Nephron (organoid): ENCODE measurements at regions not wholly inside any gene's neighbourhood (a gene's known extent, or its start where the extent isn't known, plus 50 kb on each side); places are given as distances from the start of the nearest gene placed in this dataset.
A peak's percentile ranks its signal among the peaks of the same experiment; 100 is the strongest.

Source experiments
- H3K27ac Mint-ChIP-seq, 3 experiments: 2 replicates each; pipeline ENCODE4 v1.8.0; 2020; ENCODE audit warnings: mixed read lengths in 3 of 3, mild to moderate bottlenecking in 2 of 3, moderate library complexity in 1 of 3
- H3K27me3 Mint-ChIP-seq: 2 replicates; pipeline ENCODE4 v1.8.0; 2021; ENCODE audit warnings: low read depth, mild to moderate bottlenecking, moderate library complexity, mixed read lengths
- H3K36me3 Mint-ChIP-seq: 2 replicates; pipeline ENCODE4 v1.8.0; 2020; ENCODE audit warnings: low read depth, mixed read lengths
- H3K4me1 Mint-ChIP-seq: 2 replicates; pipeline ENCODE4 v1.8.0; 2020; ENCODE audit warnings: mixed read lengths
- H3K4me3 Mint-ChIP-seq, 3 experiments: 2 replicates each; pipeline ENCODE4 v1.8.0; 2020; ENCODE audit warnings: mild to moderate bottlenecking in 3 of 3, mixed read lengths in 3 of 3, moderate library complexity in 2 of 3
- H3K9me3 Mint-ChIP-seq: 2 replicates; pipeline ENCODE4 v1.8.0; 2020; ENCODE audit warnings: mixed read lengths
- CTCF ChIP-seq, 3 experiments: fragments of 200-600 bp; sonication (generic); IDR thresholded peaks; one replicate each; pipeline ENCODE4 v1.5.0; 2021; ENCODE audit warnings: antibody characterized with exemption in 3 of 3; ENCODE audit not compliant: unreplicated experiment in 3 of 3

GRCh38 chr10:61343796-61344195 is 109.4 kb downstream of the TMEM26 start:
- Mint-ChIP-seq H3K4me3 (no peak overlapping the region), H3K4me1 (peaks cover 21% of the 10 kb centered on the region), H3K36me3 (no peaks in the 10 kb centered on the region), H3K27ac (no peak overlapping the region), H3K9me3 (no peaks in the 10 kb centered on the region), H3K27me3 (no peaks in the 10 kb centered on the region)
- TF ChIP-seq CTCF (IDR thresholded peaks at IDR 0.05; ENCODE audit: unreplicated experiment in 3 of 3) = no peak

- Mint-ChIP-seq H3K9me3 (no peaks in the 10 kb centered on the region), H3K36me3 (no peaks in the 10 kb centered on the region), H3K4me3 (no peak overlapping the region), H3K27ac (no peak overlapping the region), H3K4me1 (peaks cover 29% of the 10 kb centered on the region), H3K27me3 (no peaks in the 10 kb centered on the region)
- no peak for TF ChIP-seq CTCF (IDR thresholded peaks at IDR 0.05; ENCODE audit: unreplicated experiment in 3 of 3)
These were observed 110.2 kb downstream of the TMEM26 start for GRCh38 chr10:61342858-61343572.

- no peak for TF ChIP-seq CTCF (IDR thresholded peaks at IDR 0.05; ENCODE audit: unreplicated experiment in 3 of 3)
- H3K4me1 Mint-ChIP-seq = peaks cover 22% of the 10 kb centered on the region
- H3K27ac Mint-ChIP-seq = no peak overlapping the region
- peaks cover 2% of the 10 kb centered on the region for H3K9me3 Mint-ChIP-seq
- H3K36me3 Mint-ChIP-seq = no peaks in the 10 kb centered on the region
- H3K4me3 Mint-ChIP-seq = no peak overlapping the region
- no peaks in the 10 kb centered on the region for H3K27me3 Mint-ChIP-seq
These were observed 112.2 kb downstream of the TMEM26 start for GRCh38 chr10:61341008-61341407.

- Mint-ChIP-seq H3K36me3 (no peaks in the 10 kb centered on the region), H3K27ac (peak overlapping the region; percentile 69 to 93 (median 80)), H3K9me3 (peaks cover 7% of the 10 kb centered on the region), H3K4me1 (peaks cover 24% of the 10 kb centered on the region), H3K27me3 (no peaks in the 10 kb centered on the region), H3K4me3 (no peak overlapping the region)
- TF ChIP-seq CTCF (IDR thresholded peaks at IDR 0.05; ENCODE audit: unreplicated experiment in 3 of 3) = no peak
These were observed 115.0 kb downstream of the TMEM26 start for GRCh38 chr10:61338146-61338545.

GRCh38 chr10:61337741-61338140 is 115.4 kb downstream of the TMEM26 start:
- Mint-ChIP-seq H3K4me1 (peaks cover 24% of the 10 kb centered on the region), H3K27me3 (no peaks in the 10 kb centered on the region), H3K9me3 (peaks cover 9% of the 10 kb centered on the region), H3K36me3 (no peaks in the 10 kb centered on the region), H3K4me3 (no peak overlapping the region), H3K27ac (peak overlapping the region; percentile 38 to 93 (median 69))
- TF ChIP-seq CTCF (IDR thresholded peaks at IDR 0.05; ENCODE audit: unreplicated experiment in 3 of 3) = no peak

- no peak overlapping the region for H3K4me3 Mint-ChIP-seq
- no peaks in the 10 kb centered on the region for H3K36me3 Mint-ChIP-seq
- TF ChIP-seq CTCF (IDR thresholded peaks at IDR 0.05; ENCODE audit: unreplicated experiment in 3 of 3) = no peak
- peaks cover 24% of the 10 kb centered on the region for H3K4me1 Mint-ChIP-seq
- H3K9me3 Mint-ChIP-seq = peaks cover 12% of the 10 kb centered on the region
- no peaks in the 10 kb centered on the region for H3K27me3 Mint-ChIP-seq
- no peak overlapping the region for H3K27ac Mint-ChIP-seq
These were observed 116.3 kb downstream of the TMEM26 start for GRCh38 chr10:61336831-61337230.
